ENCODE measurements at regions not wholly inside any gene's neighbourhood (a gene's known extent, or its start where the extent isn't known, plus 50 kb on each side); places are given as distances from the start of the nearest gene placed in this dataset.

DNA sequence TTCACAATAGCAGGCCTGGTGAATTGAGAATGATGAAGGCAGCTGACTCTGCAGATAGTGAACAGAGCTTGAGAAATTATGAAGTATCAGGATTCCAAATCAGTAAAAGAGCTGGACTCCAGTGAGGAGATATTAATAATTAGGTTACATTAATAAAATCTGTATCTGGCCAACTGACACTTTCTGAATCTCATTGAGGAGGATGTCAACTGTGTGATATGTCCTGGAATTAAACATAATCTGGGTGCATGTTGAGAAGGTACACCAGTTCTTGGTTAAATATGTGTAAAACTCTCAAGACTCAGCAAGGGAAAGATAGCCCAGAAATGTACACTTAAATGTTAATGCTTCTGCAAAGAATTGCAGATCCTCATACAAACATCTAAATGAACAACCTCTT, 177.8 kb upstream of the SFRP2 start:
- TF ChIP-seq, protein P1, sequence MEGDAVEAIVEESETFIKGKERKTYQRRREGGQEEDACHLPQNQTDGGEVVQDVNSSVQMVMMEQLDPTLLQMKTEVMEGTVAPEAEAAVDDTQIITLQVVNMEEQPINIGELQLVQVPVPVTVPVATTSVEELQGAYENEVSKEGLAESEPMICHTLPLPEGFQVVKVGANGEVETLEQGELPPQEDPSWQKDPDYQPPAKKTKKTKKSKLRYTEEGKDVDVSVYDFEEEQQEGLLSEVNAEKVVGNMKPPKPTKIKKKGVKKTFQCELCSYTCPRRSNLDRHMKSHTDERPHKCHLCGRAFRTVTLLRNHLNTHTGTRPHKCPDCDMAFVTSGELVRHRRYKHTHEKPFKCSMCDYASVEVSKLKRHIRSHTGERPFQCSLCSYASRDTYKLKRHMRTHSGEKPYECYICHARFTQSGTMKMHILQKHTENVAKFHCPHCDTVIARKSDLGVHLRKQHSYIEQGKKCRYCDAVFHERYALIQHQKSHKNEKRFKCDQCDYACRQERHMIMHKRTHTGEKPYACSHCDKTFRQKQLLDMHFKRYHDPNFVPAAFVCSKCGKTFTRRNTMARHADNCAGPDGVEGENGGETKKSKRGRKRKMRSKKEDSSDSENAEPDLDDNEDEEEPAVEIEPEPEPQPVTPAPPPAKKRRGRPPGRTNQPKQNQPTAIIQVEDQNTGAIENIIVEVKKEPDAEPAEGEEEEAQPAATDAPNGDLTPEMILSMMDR (conservative IDR thresholded peaks at IDR 0.05; ENCODE audit: low read depth, low read length), result no peak
- TF ChIP-seq EZH2 (IDR thresholded peaks at IDR 0.05; ENCODE audit: low read length, unreplicated experiment) (no peak), EZH2phosphoT487 (IDR thresholded peaks at IDR 0.05; ENCODE audit: borderline replicate concordance, low read length) (no peak)
- Histone ChIP-seq H3K9me3 (ENCODE audit: low read length) (no peaks in the 10 kb centered on the region), H2AFZ (ENCODE audit: low read length) (no peak overlapping the region), H3K79me2 (ENCODE audit: low read length) (no peaks in the 10 kb centered on the region), H3F3A (ENCODE audit: low read length, unreplicated experiment) (no peaks in the 10 kb centered on the region), H3K4me1 (ENCODE audit: insufficient read depth, low read length) (no peaks in the 10 kb centered on the region), H4K20me1 (ENCODE audit: low read length) (no peaks in the 10 kb centered on the region), H3K36me3 (ENCODE audit: low read depth, low read length) (no peaks in the 10 kb centered on the region), H3K4me2 (ENCODE audit: low read length) (no peak overlapping the region), H3K9ac (ENCODE audit: low read length) (no peak overlapping the region), H3K27me3 (ENCODE audit: low read length) (peaks cover 4% of the 10 kb centered on the region; the same call in 1 of the 2 replicates), H3K4me3 (ENCODE audit: low read length) (no peak overlapping the region), H3K27ac (ENCODE audit: low read length) (no peak overlapping the region), H3K9me2 (replicated peaks; ENCODE audit: low read length) (no peaks in the 10 kb centered on the region)
- BruUV-seq (replicated peaks), result no TSS peak
- intact Hi-C loops (cut with micrococcal nuclease), result no loop called here
- POLR2A ChIA-PET (ENCODE audit: unreplicated experiment), result no interaction called here
- DNase-seq (no peak), ATAC-seq (no peak)
- CTCF ChIA-PET, result no interaction called here

DNA sequence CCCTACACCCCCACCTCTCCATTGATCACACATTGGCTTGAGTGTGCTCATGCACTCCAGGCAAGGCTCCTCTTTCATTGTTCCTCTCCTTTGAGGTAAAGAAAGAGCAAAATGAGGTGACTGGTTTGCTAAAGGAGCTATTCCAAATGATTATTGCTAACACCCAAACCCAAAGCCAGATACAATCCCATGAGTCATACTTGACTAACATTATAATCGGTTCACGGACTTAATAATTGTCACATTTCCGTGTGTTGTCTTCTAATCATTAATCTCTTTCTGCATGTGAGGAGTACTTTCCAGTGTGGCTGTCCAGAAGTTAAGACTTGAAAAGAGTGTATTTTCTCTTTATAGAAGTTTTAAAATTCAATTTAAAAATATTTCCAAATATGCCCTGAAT, 174.3 kb upstream of the SFRP2 start:
- POLR2A ChIA-PET (ENCODE audit: unreplicated experiment), result no interaction called here
- intact Hi-C loops (cut with micrococcal nuclease), result no loop called here

DNA sequence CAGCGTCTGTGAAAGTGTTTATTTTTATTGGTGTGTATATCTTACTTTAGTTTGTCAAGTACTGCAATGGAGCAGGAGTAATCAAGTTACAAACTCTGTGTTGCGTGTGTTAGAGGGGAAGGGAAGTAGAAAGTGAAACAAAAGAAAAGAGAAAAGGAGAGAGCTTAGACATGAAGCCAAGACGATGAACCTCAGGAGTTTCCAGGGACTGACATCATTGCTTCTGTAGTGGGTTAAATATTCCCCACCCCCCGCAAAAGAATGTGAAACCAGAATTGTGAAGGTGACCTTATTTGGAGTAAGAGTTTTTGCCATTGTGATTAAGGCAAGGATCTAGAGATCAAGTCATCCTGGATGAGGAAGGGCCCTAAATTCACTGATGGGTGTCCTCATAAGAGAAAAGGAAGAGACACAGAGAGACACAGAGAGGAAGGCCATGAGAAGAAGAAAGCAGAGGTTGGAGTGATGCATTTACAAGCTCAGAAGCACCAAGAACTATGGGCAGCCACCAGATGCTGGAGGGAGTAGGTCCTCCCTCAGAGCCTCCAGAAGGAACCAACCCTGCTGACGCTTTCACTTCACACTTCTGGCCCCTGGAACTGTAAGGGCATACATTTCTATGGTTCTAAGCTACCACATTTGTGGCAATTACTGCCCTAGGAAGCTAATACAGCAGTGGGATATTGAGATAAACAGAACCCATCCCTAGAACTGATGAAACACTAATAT, 173.6 kb upstream of the SFRP2 start:
- TF ChIP-seq, protein P1 (conservative IDR thresholded peaks at IDR 0.05; ENCODE audit: low read depth, low read length), result no peak
- TF ChIP-seq EZH2phosphoT487 (IDR thresholded peaks at IDR 0.05; ENCODE audit: borderline replicate concordance, low read length) (no peak), EZH2 (IDR thresholded peaks at IDR 0.05; ENCODE audit: low read length, unreplicated experiment) (no peak)
- peaks cover 4% of the 10 kb centered on the region; the same call in 1 of the 2 replicates for H3K27me3 ChIP-seq (ENCODE audit: low read length)
- no TSS peak for BruUV-seq (replicated peaks)
- H3K36me3 ChIP-seq (ENCODE audit: low read depth, low read length), result no peaks in the 10 kb centered on the region
- H3K4me1 ChIP-seq (ENCODE audit: insufficient read depth, low read length), result no peaks in the 10 kb centered on the region
- no peaks in the 10 kb centered on the region for H3K9me3 ChIP-seq (ENCODE audit: low read length)
- intact Hi-C loops (cut with micrococcal nuclease), result no loop called here
- no peak overlapping the region for H3K27ac ChIP-seq (ENCODE audit: low read length)
- H3K4me2 ChIP-seq (ENCODE audit: low read length), result no peak overlapping the region
- H3F3A ChIP-seq (ENCODE audit: low read length, unreplicated experiment), result no peaks in the 10 kb centered on the region
- ATAC-seq (no peak), DNase-seq (no peak)
- ChIA-PET CTCF (no interaction called here), POLR2A (ENCODE audit: unreplicated experiment) (no interaction called here)
- no peaks in the 10 kb centered on the region for H4K20me1 ChIP-seq (ENCODE audit: low read length)
- no peak overlapping the region for H2AFZ ChIP-seq (ENCODE audit: low read length)
- H3K9me2 ChIP-seq (replicated peaks; ENCODE audit: low read length), result no peaks in the 10 kb centered on the region
- H3K4me3 ChIP-seq (ENCODE audit: low read length), result no peak overlapping the region
- H3K79me2 ChIP-seq (ENCODE audit: low read length), result no peaks in the 10 kb centered on the region
- H3K9ac ChIP-seq (ENCODE audit: low read length), result no peak overlapping the region

More for the DNA sequence above, 174.3 kb upstream of the SFRP2 start:
- BruUV-seq (replicated peaks), result no TSS peak
- Histone ChIP-seq H3K79me2 (ENCODE audit: low read length) (no peaks in the 10 kb centered on the region), H3K27ac (ENCODE audit: low read length) (no peak overlapping the region), H3K27me3 (ENCODE audit: low read length) (peaks cover 4% of the 10 kb centered on the region; the same call in 1 of the 2 replicates), H4K20me1 (ENCODE audit: low read length) (no peaks in the 10 kb centered on the region), H3K36me3 (ENCODE audit: low read depth, low read length) (no peaks in the 10 kb centered on the region), H3F3A (ENCODE audit: low read length, unreplicated experiment) (no peaks in the 10 kb centered on the region), H3K9ac (ENCODE audit: low read length) (no peak overlapping the region), H3K4me3 (ENCODE audit: low read length) (no peak overlapping the region), H3K9me3 (ENCODE audit: low read length) (no peaks in the 10 kb centered on the region), H2AFZ (ENCODE audit: low read length) (no peak overlapping the region), H3K4me2 (ENCODE audit: low read length) (no peak overlapping the region), H3K4me1 (ENCODE audit: insufficient read depth, low read length) (no peaks in the 10 kb centered on the region), H3K9me2 (replicated peaks; ENCODE audit: low read length) (no peaks in the 10 kb centered on the region)
- CTCF ChIA-PET, result no interaction called here
- ATAC-seq, result no peak
- no peak for DNase-seq
- TF ChIP-seq EZH2 (IDR thresholded peaks at IDR 0.05; ENCODE audit: low read length, unreplicated experiment), result no peak
- TF ChIP-seq, protein P1 (conservative IDR thresholded peaks at IDR 0.05; ENCODE audit: low read depth, low read length), result no peak
- TF ChIP-seq EZH2phosphoT487 (IDR thresholded peaks at IDR 0.05; ENCODE audit: borderline replicate concordance, low read length), result no peak
